ENCODE measurements at regions not wholly inside any gene's neighbourhood (a gene's known extent, or its start where the extent isn't known, plus 50 kb on each side); places are given as distances from the start of the nearest gene placed in this dataset.
A peak's percentile ranks its signal among the peaks of the same experiment; 100 is the strongest.
"Not testable (repeated sequence)": the region's sequence is repeated elsewhere in the genome, so short reads cannot be mapped to it uniquely, and the experiment has no call there.

DNA sequence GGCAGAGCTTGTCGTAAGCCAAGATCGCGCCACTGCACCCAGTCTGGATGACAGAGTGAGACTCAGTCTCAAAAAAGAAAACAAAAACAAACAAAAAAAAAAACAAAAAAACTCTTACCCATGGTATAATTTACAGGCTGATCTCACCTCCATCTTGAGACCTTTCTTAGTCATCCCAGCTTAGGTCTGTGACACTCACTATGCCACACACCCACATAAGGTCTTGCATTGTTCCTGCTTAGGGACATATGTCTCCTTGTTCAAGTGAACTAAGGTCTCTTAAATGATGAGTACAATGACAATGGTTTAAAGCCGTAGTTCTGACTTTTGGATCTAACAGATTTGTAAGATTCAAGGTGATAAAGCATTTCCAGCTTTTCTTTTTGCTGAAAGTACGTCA, 360.2 kb upstream of the ARHGEF26 start:
- Histone ChIP-seq H3K36me3 (no peaks in the 10 kb centered on the region), H4K20me1 (no peaks in the 10 kb centered on the region), H3K4me3 (no peak overlapping the region), H3K9ac (no peak overlapping the region), H3K27ac (no peak overlapping the region), H3K4me2 (no peak overlapping the region), H3K27me3 (no peaks in the 10 kb centered on the region), H3K9me3 (replicated peaks in 1 of 11) (no peaks in the 10 kb centered on the region), H3K4me1 (no peaks in the 10 kb centered on the region)
- no peak for TF ChIP-seq Cebpa-rat (IDR thresholded peaks at IDR 0.05)

DNA sequence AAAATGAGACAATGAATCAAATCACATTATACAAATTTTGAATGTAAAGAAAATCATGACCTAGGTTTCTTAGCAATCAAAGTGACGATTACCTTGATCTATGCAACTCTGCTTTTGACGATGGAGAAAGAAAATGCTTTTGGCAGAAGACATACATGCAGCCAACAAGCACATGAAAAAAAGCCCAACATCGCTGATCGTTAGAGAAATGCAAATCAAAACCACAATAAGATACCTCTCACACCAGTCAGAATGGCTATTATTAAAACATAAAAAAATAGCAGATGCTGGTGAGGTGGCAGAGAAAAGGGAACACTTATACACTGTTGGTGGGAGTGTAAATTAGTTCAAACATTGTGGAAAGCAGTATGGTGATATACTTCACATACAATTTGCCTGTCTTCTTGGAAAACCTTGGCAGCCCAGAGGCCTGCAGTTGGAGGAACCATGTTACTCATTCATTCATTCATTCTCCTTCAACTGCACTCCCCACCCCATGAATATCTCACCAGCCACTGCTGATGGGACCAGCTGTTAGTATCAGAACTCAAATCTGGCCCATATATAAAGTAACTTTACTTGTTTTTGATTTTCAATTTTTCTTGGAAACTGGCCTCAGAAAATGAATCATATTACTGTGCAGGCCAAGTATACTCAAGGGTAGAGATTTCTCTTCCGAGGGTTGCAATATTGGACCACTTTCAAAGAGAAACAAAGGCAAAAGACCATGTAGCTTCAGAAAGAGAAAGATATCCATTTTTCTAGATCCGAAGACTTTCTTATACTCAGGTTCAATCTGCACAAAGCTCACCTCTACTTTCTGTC, 358.6 kb upstream of the ARHGEF26 start:
- no peak overlapping the region for H3K4me2 ChIP-seq
- no peaks in the 10 kb centered on the region for H3K9me3 ChIP-seq (replicated peaks in 1 of 11)
- no peaks in the 10 kb centered on the region for H3K4me1 ChIP-seq
- TF ChIP-seq Cebpa-rat (IDR thresholded peaks at IDR 0.05) = no peak
- H3K27me3 ChIP-seq = no peaks in the 10 kb centered on the region
- no peak overlapping the region for H3K4me3 ChIP-seq
- no peak overlapping the region for H3K9ac ChIP-seq
- no peaks in the 10 kb centered on the region for H4K20me1 ChIP-seq
- H3K27ac ChIP-seq = no peak overlapping the region
- H3K36me3 ChIP-seq = no peaks in the 10 kb centered on the region

DNA sequence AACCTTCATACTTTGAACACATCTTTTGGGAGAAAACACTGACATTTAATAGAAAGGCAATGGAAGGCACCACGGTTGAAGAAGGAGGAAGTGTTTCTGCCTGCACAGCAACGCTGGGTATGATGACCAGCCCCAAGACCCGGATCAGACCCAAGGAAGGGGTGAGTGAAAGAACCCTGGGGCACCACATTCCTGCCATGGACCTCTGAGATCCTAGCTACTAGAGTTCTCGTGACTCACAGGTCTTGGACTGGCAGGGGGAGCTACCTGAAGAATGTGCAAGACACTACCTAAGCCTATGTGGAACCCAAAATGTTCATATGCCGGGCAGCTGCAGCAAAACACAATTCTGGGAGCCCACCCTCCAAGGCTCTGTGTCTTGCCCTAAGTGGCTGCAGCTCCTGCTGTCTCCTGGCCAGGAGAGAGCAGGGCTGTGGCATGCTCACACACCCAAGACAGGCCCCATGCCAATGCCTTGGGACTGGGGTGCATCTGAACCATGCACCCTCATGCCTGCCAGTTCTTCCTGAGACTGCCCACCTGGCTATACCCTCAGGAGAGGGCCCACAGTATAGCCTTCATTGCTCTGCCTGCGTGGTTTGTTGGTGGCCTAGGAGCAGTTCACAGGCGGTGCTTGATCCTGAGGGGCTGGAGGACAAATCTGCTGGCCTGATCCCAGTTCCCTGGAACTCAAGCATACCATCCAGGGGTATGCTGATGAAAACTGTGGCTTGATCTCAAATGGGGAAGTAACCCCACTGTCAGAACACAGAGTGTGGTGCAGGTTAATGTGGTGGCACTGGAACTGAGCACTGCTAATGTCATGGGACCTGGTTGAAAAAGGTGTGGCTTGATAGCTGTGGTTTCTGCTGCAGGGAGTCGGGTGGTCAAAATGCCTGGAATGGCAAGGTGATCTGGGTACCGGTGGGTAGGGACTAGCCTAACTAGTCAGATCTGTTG, 353.3 kb upstream of the ARHGEF26 start:
- no peaks in the 10 kb centered on the region for H4K20me1 ChIP-seq
- no peaks in the 10 kb centered on the region for H3K27me3 ChIP-seq
- no peak for TF ChIP-seq Cebpa-rat (IDR thresholded peaks at IDR 0.05)
- H3K4me3 ChIP-seq = no peak overlapping the region
- no peak overlapping the region for H3K27ac ChIP-seq
- no peaks in the 10 kb centered on the region for H3K36me3 ChIP-seq
- H3K9ac ChIP-seq = no peak overlapping the region
- peaks cover 7 to 17% (median 13%) of the 10 kb centered on the region in 11 experiments for H3K9me3 ChIP-seq (replicated peaks in 1 of 11)
- no peak overlapping the region for H3K4me2 ChIP-seq
- no peaks in the 10 kb centered on the region for H3K4me1 ChIP-seq

DNA sequence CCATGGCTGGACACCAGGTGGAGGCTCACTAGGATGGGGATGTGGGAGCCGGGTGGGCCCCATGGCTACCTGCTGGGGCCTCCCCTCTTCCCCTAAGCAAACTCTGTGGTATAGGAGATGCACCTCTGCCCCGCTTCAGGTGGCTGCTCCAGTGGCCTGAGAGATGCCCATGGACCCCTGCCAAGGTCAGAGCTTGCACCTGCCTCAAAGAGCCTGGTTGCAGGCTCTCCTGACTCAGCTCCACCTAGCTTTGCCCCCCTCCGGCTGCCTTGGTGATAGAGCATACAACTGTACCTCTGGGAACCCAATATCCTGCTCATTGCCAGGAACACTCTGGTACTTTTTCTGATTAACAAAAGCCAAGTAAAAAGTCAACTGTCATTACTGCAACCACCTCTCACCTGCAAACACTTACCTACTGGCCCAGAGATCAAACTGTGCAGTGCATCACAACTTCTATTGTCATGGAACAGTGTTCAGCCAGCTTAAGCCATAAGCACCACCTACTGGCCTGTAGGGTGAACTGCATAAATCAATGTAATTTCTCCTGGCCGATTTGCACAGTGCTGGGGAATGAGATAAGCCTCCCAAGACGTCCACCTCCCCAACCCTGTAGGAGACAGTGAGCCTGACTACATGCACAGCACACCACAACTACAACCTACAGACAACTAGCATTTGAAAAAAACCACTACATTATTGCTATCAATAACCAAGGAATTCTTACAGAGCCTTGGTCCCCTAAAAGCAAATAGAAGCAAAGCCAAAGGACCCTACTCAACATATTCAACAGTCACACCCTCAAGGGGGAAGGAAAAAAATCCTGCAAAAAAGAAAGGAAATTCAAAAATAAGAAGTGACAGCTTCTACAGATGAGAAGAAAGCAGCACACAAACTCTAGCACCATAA, 352.4 kb upstream of the ARHGEF26 start:
- H3K9ac ChIP-seq = no peak overlapping the region
- H3K4me3 ChIP-seq = no peak overlapping the region
- H3K27ac ChIP-seq = no peak overlapping the region
- TF ChIP-seq Cebpa-rat (IDR thresholded peaks at IDR 0.05) = no peak
- no peaks in the 10 kb centered on the region for H4K20me1 ChIP-seq
- H3K4me2 ChIP-seq = no peak overlapping the region
- peaks cover 7 to 17% (median 13%) of the 10 kb centered on the region in 11 experiments for H3K9me3 ChIP-seq (replicated peaks in 1 of 11)
- H3K27me3 ChIP-seq = no peaks in the 10 kb centered on the region
- H3K4me1 ChIP-seq = no peaks in the 10 kb centered on the region
- H3K36me3 ChIP-seq = no peaks in the 10 kb centered on the region

DNA sequence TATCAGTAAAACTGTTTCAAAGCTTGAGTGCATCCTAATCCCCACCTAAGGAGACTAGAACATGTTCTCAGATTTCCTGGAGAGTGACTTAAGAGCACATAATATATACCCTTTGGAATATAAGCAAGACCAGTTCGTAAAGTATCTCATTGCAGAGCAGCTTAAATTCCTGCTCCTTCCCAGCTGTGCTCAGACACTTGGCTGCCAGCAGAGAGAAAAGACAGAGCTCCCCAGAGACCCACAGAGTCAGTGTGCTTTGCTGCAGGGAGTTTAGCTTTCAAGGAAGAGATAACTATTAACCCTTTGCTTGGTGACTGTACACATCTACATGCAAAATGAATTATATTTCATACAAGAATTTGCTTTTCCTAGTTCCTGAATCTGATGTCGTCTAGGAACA, 338.1 kb upstream of the ARHGEF26 start:
- Histone ChIP-seq H3K4me3 (no peak overlapping the region), H3K36me3 (no peaks in the 10 kb centered on the region), H4K20me1 (no peaks in the 10 kb centered on the region), H3K4me2 (peak overlapping the region in 2 of 11 experiments; percentile 14 to 19; a peak in 1 of 22 replicates), H3K9ac (no peak overlapping the region), H3K27me3 (no peaks in the 10 kb centered on the region), H3K9me3 (replicated peaks in 1 of 11) (no peaks in the 10 kb centered on the region), H3K27ac (no peak overlapping the region), H3K4me1 (peaks cover 0 to 7% (median 0%) of the 10 kb centered on the region in 10 experiments; a peak in 2 of 20 replicates)
- TF ChIP-seq Cebpa-rat (IDR thresholded peaks at IDR 0.05) = no peak

DNA sequence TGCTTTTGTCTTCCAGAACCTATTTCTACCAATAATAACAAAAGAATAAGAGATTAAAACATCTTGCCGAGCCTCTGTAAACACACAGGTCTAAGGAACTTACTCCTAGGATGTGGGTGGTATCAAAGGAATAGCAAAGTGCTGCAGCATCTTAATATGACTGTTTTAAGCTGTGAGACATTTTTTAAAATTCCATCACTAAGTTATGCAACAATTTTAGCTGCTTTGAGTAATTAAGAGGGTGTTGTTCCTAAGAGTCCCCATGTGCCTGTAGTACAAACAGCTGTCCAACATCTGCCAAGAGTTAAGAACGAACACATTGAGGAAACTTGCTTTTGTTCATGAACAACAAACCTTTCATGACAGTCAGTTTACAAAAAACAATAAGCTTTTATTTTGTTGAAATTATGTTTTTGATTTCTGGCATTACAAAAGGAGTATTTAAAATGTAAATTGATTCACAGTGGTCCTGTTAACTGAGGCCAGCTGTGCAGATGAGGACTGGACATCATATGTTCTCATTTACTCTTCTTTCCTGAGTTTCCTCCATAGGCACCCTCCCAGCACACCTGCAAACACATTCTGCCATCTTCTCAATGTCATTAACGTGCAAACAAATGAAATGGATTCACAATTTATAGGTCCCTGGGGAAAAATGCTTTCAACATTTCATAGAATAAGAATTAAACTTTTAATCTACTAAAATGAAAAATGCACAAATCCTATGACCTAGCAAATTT, 337.3 kb upstream of the ARHGEF26 start:
- Histone ChIP-seq H3K9me3 (replicated peaks in 1 of 11) (no peaks in the 10 kb centered on the region), H3K27ac (no peak overlapping the region), H3K9ac (no peak overlapping the region), H3K4me1 (peaks cover 0 to 7% (median 0%) of the 10 kb centered on the region in 10 experiments; a peak in 2 of 20 replicates), H4K20me1 (no peaks in the 10 kb centered on the region), H3K4me2 (no peak overlapping the region), H3K4me3 (no peak overlapping the region), H3K36me3 (no peaks in the 10 kb centered on the region), H3K27me3 (no peaks in the 10 kb centered on the region)
- no peak for TF ChIP-seq Cebpa-rat (IDR thresholded peaks at IDR 0.05)

DNA sequence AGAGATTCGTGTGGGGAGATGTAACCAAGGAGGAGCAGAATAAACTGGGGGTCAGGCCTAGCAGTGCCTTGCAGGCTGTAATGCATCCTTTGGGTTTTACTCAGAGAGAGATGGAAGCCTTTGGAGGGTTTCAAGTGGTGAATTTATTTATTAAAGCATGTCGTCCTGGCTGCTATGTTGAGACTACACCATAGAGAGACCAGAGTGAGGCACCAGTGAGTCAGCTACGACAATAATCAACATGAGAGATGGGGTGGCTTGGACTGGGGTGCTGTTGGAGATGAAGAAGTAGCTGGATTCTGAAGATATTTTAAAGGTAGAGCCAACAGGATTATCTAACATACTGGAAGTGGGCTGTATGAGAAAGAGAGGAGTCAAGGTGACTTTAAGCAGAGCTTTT, 335.3 kb upstream of the ARHGEF26 start:
- Histone ChIP-seq H4K20me1 (no peaks in the 10 kb centered on the region), H3K9me3 (replicated peaks in 1 of 11) (no peaks in the 10 kb centered on the region), H3K4me1 (peaks cover 0 to 7% (median 0%) of the 10 kb centered on the region in 10 experiments; a peak in 2 of 20 replicates), H3K4me3 (no peak overlapping the region), H3K36me3 (no peaks in the 10 kb centered on the region), H3K27me3 (no peaks in the 10 kb centered on the region), H3K27ac (no peak overlapping the region), H3K9ac (no peak overlapping the region), H3K4me2 (no peak overlapping the region)
- no peak for TF ChIP-seq Cebpa-rat (IDR thresholded peaks at IDR 0.05)

DNA sequence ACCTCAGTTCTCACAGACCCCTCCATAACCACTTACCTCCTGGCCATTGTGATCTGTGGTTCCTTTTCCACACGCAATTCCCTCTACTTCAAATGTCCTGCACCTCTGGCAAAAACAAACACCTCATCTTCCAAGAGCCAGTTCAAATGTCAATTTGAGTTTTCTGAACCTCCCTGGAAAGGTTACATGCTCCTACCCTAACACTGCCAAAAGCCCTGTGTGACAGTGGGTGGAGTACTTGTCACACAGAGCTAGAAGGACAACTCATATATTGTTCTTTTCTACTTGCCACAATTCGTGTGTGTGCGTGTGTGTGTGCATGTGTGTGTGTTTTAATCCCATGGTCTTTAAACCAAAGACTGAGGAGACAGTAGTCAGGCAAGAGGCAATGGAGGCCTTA, 331.8 kb upstream of the ARHGEF26 start:
- H3K9ac ChIP-seq = no peak overlapping the region
- H3K4me2 ChIP-seq = no peak overlapping the region
- no peaks in the 10 kb centered on the region for H4K20me1 ChIP-seq
- no peak overlapping the region for H3K4me3 ChIP-seq
- H3K4me1 ChIP-seq = no peaks in the 10 kb centered on the region
- H3K9me3 ChIP-seq (replicated peaks in 1 of 11) = peaks cover 0 to 4% (median 0%) of the 10 kb centered on the region in 11 experiments; a peak in 2 of 22 replicates
- H3K36me3 ChIP-seq = no peaks in the 10 kb centered on the region
- TF ChIP-seq Cebpa-rat (IDR thresholded peaks at IDR 0.05) = no peak
- H3K27me3 ChIP-seq = no peaks in the 10 kb centered on the region
- no peak overlapping the region for H3K27ac ChIP-seq

DNA sequence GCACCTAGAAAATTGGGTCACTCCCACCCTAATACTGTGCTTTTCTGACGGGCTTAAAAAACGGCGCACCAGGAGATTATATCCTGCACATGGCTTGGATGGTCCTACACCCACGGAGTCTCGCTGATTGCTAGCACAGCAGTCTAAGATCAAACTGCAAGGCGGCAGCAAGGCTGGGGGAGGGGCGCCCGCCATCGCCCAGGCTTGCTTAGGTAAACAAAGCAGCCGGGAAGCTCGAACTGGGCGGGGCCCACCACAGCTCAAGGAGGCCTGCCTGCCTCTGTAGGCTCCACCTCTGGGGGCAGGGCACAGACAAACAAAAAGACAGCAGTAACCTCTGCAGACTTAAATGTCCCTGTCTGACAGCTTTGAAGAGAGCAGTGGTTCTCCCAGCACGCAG, 324.1 kb upstream of the ARHGEF26 start:
- not testable (repeated sequence) for H3K4me1 ChIP-seq; H3K4me3 ChIP-seq; H3K36me3 ChIP-seq; H4K20me1 ChIP-seq; H3K27ac ChIP-seq; H3K4me2 ChIP-seq; H3K9me3 ChIP-seq (replicated peaks in 1 of 11); H3K9ac ChIP-seq; H3K27me3 ChIP-seq

Measured in BLaER1 treated with 17β-estradiol and CSF1 and Interleukin-3, amounts not matched to agents 10 nM and 100 nM (cell line).